ENCODE measurements at regions not wholly inside any gene's neighbourhood (a gene's known extent, or its start where the extent isn't known, plus 50 kb on each side); places are given as distances from the start of the nearest gene placed in this dataset.

DNA sequence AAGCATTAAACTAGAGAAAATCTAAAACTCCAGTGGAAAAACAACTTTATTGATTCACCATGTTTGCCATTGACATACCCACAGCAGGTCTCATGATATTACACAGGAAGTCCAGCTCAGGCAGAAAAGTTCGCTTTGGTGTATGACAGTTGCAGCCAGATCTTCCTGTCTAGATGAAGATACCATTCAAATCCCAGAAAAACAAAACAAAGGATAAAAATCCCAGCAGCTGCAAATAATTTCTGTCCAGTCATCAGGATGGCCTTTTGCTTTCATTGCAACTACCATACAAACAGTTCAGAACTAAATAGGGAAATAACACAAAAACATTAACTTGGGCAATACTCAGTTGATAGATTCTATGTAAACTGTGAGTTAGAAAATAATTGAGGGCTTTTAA lies 136.0 kb upstream of the NREP start:
- ChIA-PET CTCF (ENCODE audit: unreplicated experiment) (no interaction called here), POLR2A (interaction anchor here (1.1 kb wide), 1 partner anchor 8 kb away, joined by 6 read pairs; no protein-coding TSS in a partner anchor)
- Histone ChIP-seq H3K9me3 (ENCODE audit: low read length) (no peaks in the 10 kb centered on the region), H3K36me3 (ENCODE audit: insufficient read depth, low read length) (no peaks in the 10 kb centered on the region), H3K27ac (ENCODE audit: low read depth, low read length, poor library complexity, severe bottlenecking) (no peak overlapping the region), H2AFZ (ENCODE audit: low read length) (no peak overlapping the region), H3K4me1 (ENCODE audit: insufficient read depth, low read length, poor library complexity, severe bottlenecking) (no peaks in the 10 kb centered on the region), H4K20me1 (ENCODE audit: insufficient read depth, low read length) (no peaks in the 10 kb centered on the region), H3K9me2 (ENCODE audit: insufficient read depth, low read length) (no peaks in the 10 kb centered on the region), H3K4me3 (ENCODE audit: low read depth, low read length, poor library complexity, severe bottlenecking) (no peak overlapping the region), H3K79me2 (ENCODE audit: insufficient read depth, low read depth, low read length) (no peaks in the 10 kb centered on the region), H3K4me2 (ENCODE audit: low read length) (no peak overlapping the region)
- no TSS peak for BruUV-seq (replicated peaks)
- TF ChIP-seq EZH2phosphoT487 (IDR thresholded peaks at IDR 0.05; ENCODE audit: borderline replicate concordance, low read depth, low read length) = no peak
- TF ChIP-seq CTCF (conservative IDR thresholded peaks at IDR 0.05; ENCODE audit: low read length) = no peak
- no peak for DNase-seq (ENCODE audit: low spot score)
- intact Hi-C loops (cut with micrococcal nuclease; ENCODE audit: unreplicated experiment) = no loop called here

DNA sequence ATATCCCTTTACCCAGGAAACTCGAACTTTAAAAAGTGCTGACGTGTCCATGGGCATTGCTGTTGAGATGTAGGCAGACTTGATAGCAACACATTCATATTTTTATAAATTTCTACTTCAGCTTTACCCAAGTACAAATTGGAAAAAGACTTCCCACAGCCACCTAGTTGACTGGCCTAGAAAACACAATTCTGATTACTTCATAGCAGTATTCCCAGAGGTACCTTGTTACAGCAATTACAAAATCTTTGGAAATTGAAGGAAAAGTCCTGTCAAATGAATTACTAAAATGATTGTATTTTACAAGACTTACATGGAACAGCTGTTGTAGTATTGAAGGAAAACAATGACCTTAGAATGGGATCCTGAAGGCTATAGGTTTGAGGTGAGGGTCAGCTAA lies 130.7 kb upstream of the NREP start:
- ChIA-PET CTCF (ENCODE audit: unreplicated experiment) (no interaction called here), POLR2A (no interaction called here)
- intact Hi-C loops (cut with micrococcal nuclease; ENCODE audit: unreplicated experiment) = no loop called here
- Histone ChIP-seq H3K9me3 (ENCODE audit: low read length) (no peaks in the 10 kb centered on the region), H3K79me2 (ENCODE audit: insufficient read depth, low read depth, low read length) (no peaks in the 10 kb centered on the region), H3K9me2 (ENCODE audit: insufficient read depth, low read length) (no peaks in the 10 kb centered on the region), H3K4me1 (ENCODE audit: insufficient read depth, low read length, poor library complexity, severe bottlenecking) (no peaks in the 10 kb centered on the region), H3K36me3 (ENCODE audit: insufficient read depth, low read length) (no peaks in the 10 kb centered on the region), H2AFZ (ENCODE audit: low read length) (no peak overlapping the region), H4K20me1 (ENCODE audit: insufficient read depth, low read length) (no peaks in the 10 kb centered on the region), H3K4me2 (ENCODE audit: low read length) (no peak overlapping the region), H3K27ac (ENCODE audit: low read depth, low read length, poor library complexity, severe bottlenecking) (no peak overlapping the region), H3K4me3 (ENCODE audit: low read depth, low read length, poor library complexity, severe bottlenecking) (no peak overlapping the region)
- no peak for DNase-seq (ENCODE audit: low spot score)
- TF ChIP-seq CTCF (conservative IDR thresholded peaks at IDR 0.05; ENCODE audit: low read length) (no peak), EZH2phosphoT487 (IDR thresholded peaks at IDR 0.05; ENCODE audit: borderline replicate concordance, low read depth, low read length) (no peak)
- BruUV-seq (replicated peaks) = no TSS peak

DNA sequence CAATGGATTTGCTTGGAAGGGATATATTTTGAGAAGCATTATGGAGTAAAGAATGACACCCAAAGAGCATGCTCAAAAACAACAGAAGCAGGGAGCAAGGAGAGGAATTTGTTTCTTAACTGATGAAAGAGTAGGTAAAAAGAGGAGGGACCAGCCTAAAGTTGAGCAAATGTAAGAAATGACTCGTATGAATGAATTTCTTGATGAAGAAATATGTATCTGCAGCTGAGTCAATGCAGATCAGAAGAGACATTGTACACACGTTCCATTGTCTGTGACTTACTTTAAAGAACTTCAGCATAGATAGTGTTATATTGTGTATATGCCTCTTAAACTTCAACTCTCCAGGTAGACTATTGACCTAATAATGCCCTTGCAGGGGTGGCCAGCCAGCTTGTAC lies 112.7 kb upstream of the NREP start:
- Histone ChIP-seq H3K9me2 (ENCODE audit: insufficient read depth, low read length) (no peaks in the 10 kb centered on the region), H3K4me2 (ENCODE audit: low read length) (no peak overlapping the region), H4K20me1 (ENCODE audit: insufficient read depth, low read length) (no peaks in the 10 kb centered on the region), H3K9me3 (ENCODE audit: low read length) (no peaks in the 10 kb centered on the region), H3K79me2 (ENCODE audit: insufficient read depth, low read depth, low read length) (no peaks in the 10 kb centered on the region), H3K27ac (ENCODE audit: low read depth, low read length, poor library complexity, severe bottlenecking) (no peak overlapping the region), H2AFZ (ENCODE audit: low read length) (no peak overlapping the region), H3K36me3 (ENCODE audit: insufficient read depth, low read length) (no peaks in the 10 kb centered on the region), H3K4me3 (ENCODE audit: low read depth, low read length, poor library complexity, severe bottlenecking) (no peak overlapping the region), H3K4me1 (ENCODE audit: insufficient read depth, low read length, poor library complexity, severe bottlenecking) (no peaks in the 10 kb centered on the region)
- ChIA-PET CTCF (ENCODE audit: unreplicated experiment) (no interaction called here), POLR2A (no interaction called here)
- intact Hi-C loops (cut with micrococcal nuclease; ENCODE audit: unreplicated experiment) = no loop called here
- TF ChIP-seq CTCF (conservative IDR thresholded peaks at IDR 0.05; ENCODE audit: low read length) (no peak), EZH2phosphoT487 (IDR thresholded peaks at IDR 0.05; ENCODE audit: borderline replicate concordance, low read depth, low read length) (no peak)
- no peak for DNase-seq (ENCODE audit: low spot score)
- no TSS peak for BruUV-seq (replicated peaks)
